HG03060 (cell line): ENCODE measurements at regions not wholly inside any gene's neighbourhood (a gene's known extent, or its start where the extent isn't known, plus 50 kb on each side); places are given as distances from the start of the nearest gene placed in this dataset.

ENCODE experiments used
- ATAC-seq: cut with Tn5 transposase; IDR thresholded peaks from one replicate; pipeline ENCODE4 v1.9.1; 2021; ENCODE audit warnings: low read depth, moderate number of reproducible peaks; ENCODE audit not compliant: unreplicated experiment

GRCh38 chrY:21259707-21260106 lies 251.4 kb upstream of the RBMY1B start:
- no peak for ATAC-seq

GRCh38 chrY:21260325-21260724 lies 250.8 kb upstream of the RBMY1B start:
- ATAC-seq, result no peak

GRCh38 chrY:21261158-21261557 lies 250.0 kb upstream of the RBMY1B start:
- ATAC-seq, result no peak

GRCh38 chrY:21266751-21267150 lies 244.4 kb upstream of the RBMY1B start:
- ATAC-seq, result no peak

GRCh38 chrY:21267164-21267563 lies 244.0 kb upstream of the RBMY1B start:
- no peak for ATAC-seq

- no peak for ATAC-seq
These were observed 223.4 kb upstream of the RBMY1B start for GRCh38 chrY:21287769-21288168.

GRCh38 chrY:21288908-21289307 lies 222.2 kb upstream of the RBMY1B start:
- ATAC-seq, result no peak

GRCh38 chrY:21295206-21295605 lies 215.9 kb upstream of the RBMY1B start:
- no peak for ATAC-seq

GRCh38 chrY:21302278-21302677 lies 208.9 kb upstream of the RBMY1B start:
- no peak for ATAC-seq

- ATAC-seq, result no peak
These were observed 195.8 kb upstream of the RBMY1B start for GRCh38 chrY:21315366-21315765.
